GM21576 (cell line): ENCODE measurements at regions not wholly inside any gene's neighbourhood (a gene's known extent, or its start where the extent isn't known, plus 50 kb on each side); places are given as distances from the start of the nearest gene placed in this dataset.
"Not testable (repeated sequence)": the region's sequence is repeated elsewhere in the genome, so short reads cannot be mapped to it uniquely, and the experiment has no call there.

Experiments used
- ATAC-seq: cut with Tn5 transposase; IDR thresholded peaks from one replicate; pipeline ENCODE4 v1.9.1; 2021; ENCODE audit warnings: mild to moderate bottlenecking, moderate library complexity; ENCODE audit not compliant: unreplicated experiment

GRCh38 chr11:37840345-37840744 lies 1242.3 kb upstream of the RAG2 start:
- not testable (repeated sequence) for ATAC-seq

- ATAC-seq: no peak
Measured at GRCh38 chr11:37830529-37830928, 1232.5 kb upstream of the RAG2 start.

GRCh38 chr11:37817727-37818270 lies 1219.8 kb upstream of the RAG2 start:
- no peak for ATAC-seq

GRCh38 chr11:37812281-37812880 lies 1214.3 kb upstream of the RAG2 start:
- ATAC-seq: no peak

- no peak for ATAC-seq
Measured at GRCh38 chr11:37811349-37811748, 1213.3 kb upstream of the RAG2 start.

GRCh38 chr11:37804666-37805065 lies 1206.6 kb upstream of the RAG2 start:
- no peak for ATAC-seq

- ATAC-seq: no peak
Measured at GRCh38 chr11:37788141-37788877, 1190.3 kb upstream of the RAG2 start.

- no peak for ATAC-seq
Measured at GRCh38 chr11:37786214-37786755, 1188.2 kb upstream of the RAG2 start.

GRCh38 chr11:37774441-37774840 lies 1176.4 kb upstream of the RAG2 start:
- ATAC-seq: no peak

- no peak for ATAC-seq
Measured at GRCh38 chr11:37770145-37770544, 1172.1 kb upstream of the RAG2 start.

- no peak for ATAC-seq
Measured at GRCh38 chr11:37762079-37762478, 1164.0 kb upstream of the RAG2 start.

- ATAC-seq: no peak
Measured at GRCh38 chr11:37755521-37755920, 1157.5 kb upstream of the RAG2 start.

GRCh38 chr11:37748641-37749040 lies 1150.6 kb upstream of the RAG2 start:
- no peak for ATAC-seq

GRCh38 chr11:37747121-37747520 lies 1149.1 kb upstream of the RAG2 start:
- no peak for ATAC-seq

- no peak for ATAC-seq
Measured at GRCh38 chr11:37727371-37727770, 1129.3 kb upstream of the RAG2 start.

GRCh38 chr11:37724315-37724714 lies 1126.3 kb upstream of the RAG2 start:
- no peak for ATAC-seq

- ATAC-seq: no peak
Measured at GRCh38 chr11:37721485-37721884, 1123.4 kb upstream of the RAG2 start.

- ATAC-seq: no peak
Measured at GRCh38 chr11:37718431-37718999, 1120.5 kb upstream of the RAG2 start.

- no peak for ATAC-seq
Measured at GRCh38 chr11:37712251-37712650, 1114.2 kb upstream of the RAG2 start.

- ATAC-seq: no peak
Measured at GRCh38 chr11:37710031-37710430, 1112.0 kb upstream of the RAG2 start.

- ATAC-seq: no peak
Measured at GRCh38 chr11:37704791-37705190, 1106.8 kb upstream of the RAG2 start.

GRCh38 chr11:37699644-37700043 lies 1101.6 kb upstream of the RAG2 start:
- ATAC-seq: no peak
